ENCODE measurements at regions not wholly inside any gene's neighbourhood (a gene's known extent, or its start where the extent isn't known, plus 50 kb on each side); places are given as distances from the start of the nearest gene placed in this dataset.

GRCh38 chr1:217253351-217253750 is 377.5 kb downstream of the GPATCH2 start:
- TF ChIP-seq CTCF (IDR thresholded peaks at IDR 0.05; ENCODE audit: low read depth, low read length, missing input control) (no peak), NR2F2 (IDR thresholded peaks at IDR 0.05) (no peak), TAF1 (conservative IDR thresholded peaks at IDR 0.05) (no peak), EGR1 (IDR thresholded peaks at IDR 0.05; ENCODE audit: low read depth in 2 of 2) (no peak), ZBTB33 (IDR thresholded peaks at IDR 0.05) (no peak), HNF4G (IDR thresholded peaks at IDR 0.05) (no peak), JUND (IDR thresholded peaks at IDR 0.05) (no peak), RAD21 (IDR thresholded peaks at IDR 0.05) (no peak), SP1 (IDR thresholded peaks at IDR 0.05) (no peak)
